ENCODE measurements at regions not wholly inside any gene's neighbourhood (a gene's known extent, or its start where the extent isn't known, plus 50 kb on each side); places are given as distances from the start of the nearest gene placed in this dataset.

DNA sequence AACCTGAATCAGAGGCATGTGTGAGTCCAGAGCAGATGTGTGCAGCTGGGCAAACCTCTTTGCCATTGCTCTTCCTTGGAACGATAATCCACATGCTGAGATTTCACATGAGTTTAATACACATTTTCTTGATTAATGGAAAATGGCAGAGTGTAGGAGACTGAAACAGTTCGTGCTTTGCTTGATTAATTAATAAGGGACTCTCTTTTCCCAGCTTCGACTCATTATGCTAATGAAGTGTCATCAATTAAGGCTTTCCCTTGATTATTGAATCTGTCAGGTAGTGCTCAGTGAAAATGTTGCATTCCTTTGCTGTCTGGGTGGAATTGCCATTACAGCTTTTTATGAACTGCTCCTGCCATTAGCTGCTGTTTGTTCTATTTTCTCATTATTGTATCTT lies 487.7 kb upstream of the NOVA1 start:
- TF ChIP-seq, protein P1, sequence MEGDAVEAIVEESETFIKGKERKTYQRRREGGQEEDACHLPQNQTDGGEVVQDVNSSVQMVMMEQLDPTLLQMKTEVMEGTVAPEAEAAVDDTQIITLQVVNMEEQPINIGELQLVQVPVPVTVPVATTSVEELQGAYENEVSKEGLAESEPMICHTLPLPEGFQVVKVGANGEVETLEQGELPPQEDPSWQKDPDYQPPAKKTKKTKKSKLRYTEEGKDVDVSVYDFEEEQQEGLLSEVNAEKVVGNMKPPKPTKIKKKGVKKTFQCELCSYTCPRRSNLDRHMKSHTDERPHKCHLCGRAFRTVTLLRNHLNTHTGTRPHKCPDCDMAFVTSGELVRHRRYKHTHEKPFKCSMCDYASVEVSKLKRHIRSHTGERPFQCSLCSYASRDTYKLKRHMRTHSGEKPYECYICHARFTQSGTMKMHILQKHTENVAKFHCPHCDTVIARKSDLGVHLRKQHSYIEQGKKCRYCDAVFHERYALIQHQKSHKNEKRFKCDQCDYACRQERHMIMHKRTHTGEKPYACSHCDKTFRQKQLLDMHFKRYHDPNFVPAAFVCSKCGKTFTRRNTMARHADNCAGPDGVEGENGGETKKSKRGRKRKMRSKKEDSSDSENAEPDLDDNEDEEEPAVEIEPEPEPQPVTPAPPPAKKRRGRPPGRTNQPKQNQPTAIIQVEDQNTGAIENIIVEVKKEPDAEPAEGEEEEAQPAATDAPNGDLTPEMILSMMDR (optimal IDR thresholded peaks at IDR 0.05 in 1 of 3, IDR thresholded peaks at IDR 0.05 in 1 of 3, conservative IDR thresholded peaks at IDR 0.05 in 1 of 3; ENCODE audit: extremely low read depth in 1 of 3, insufficient read depth in 2 of 3, low read length in 3 of 3) = no peak
- TF ChIP-seq EZH2 (IDR thresholded peaks at IDR 0.05; ENCODE audit: low read length) = no peak

Measured in keratinocyte (primary cell).